HepG2 (cell line): ENCODE measurements at regions not wholly inside any gene's neighbourhood (a gene's known extent, or its start where the extent isn't known, plus 50 kb on each side); places are given as distances from the start of the nearest gene placed in this dataset.

ENCODE experiments used
- ATAC-seq: fragments of 200-7000 bp; cut with Tn5 transposase; 3 replicates; pipeline ENCODE4 v1.9.1; 2020; ENCODE audit warnings: mild to moderate bottlenecking, moderate library complexity
- BruUV-seq: library from RNA; stranded (reverse); fragments of 400-500 nt; replicated peaks from 2 replicates; lab custom pipeline; 2021; lab: Mats Ljungman, UMichigan
- CTCF ChIA-PET: fragments of 300-600 bp; formaldehyde crosslinking; extraction: SDS; loops from one replicate; lab custom pipeline; 2021; ENCODE audit warnings: low total read pairs, inconsistent platforms, low intra/inter-chr PET ratio; lab: Yijun Ruan, JAX
- POLR2A ChIA-PET: fragments of 350-600 bp; sonication (Branson Sonifier 250); formaldehyde crosslinking; loops from one replicate; lab custom pipeline; 2020; ENCODE audit warnings: antibody characterized with exemption, inconsistent platforms; lab: Yijun Ruan, JAX
- DNase-seq: peaks from one replicate; pipeline ENCODE4 v3.0.0-alpha.2; 2015; ENCODE audit warnings: low spot score
- FAIRE-seq: peaks from 3 replicates; lab custom pipeline; 2011; peaks lifted over from hg19 to GRCh38; lab: Jason Lieb, UNC
- H2AFZ ChIP-seq: one replicate; pipeline ENCODE4 v1.6.1; 2011; ENCODE audit warnings: low read length, inconsistent platforms
- H3K27ac ChIP-seq: fragments of 300-600 bp; 3 replicates; pipeline ENCODE4 v1.8.0; 2011; ENCODE audit warnings: mixed run types, mild to moderate bottlenecking, mixed read lengths, low read length, inconsistent platforms; ENCODE audit not compliant: insufficient read depth; ENCODE audit errors: extremely low read length
- H3K27me3 ChIP-seq, 2 experiments: fragments of 200-600 bp in 1 of 2; 2 replicates in 1 of 2; 3 replicates in 1 of 2; pipeline versions ENCODE4 v1.6.0 to v1.8.0; 2011; ENCODE audit warnings: low read length in 2 of 2, mild to moderate bottlenecking in 2 of 2, moderate library complexity in 2 of 2, inconsistent platforms in 1 of 2; ENCODE audit not compliant: insufficient read depth in 2 of 2, control insufficient read depth in 1 of 2
- H3K36me3 ChIP-seq, 2 experiments: fragments of 200-600 bp in 1 of 2; replicated peaks in 1 of 2; 2 replicates in 1 of 2; 3 replicates in 1 of 2; pipeline versions ENCODE4 v1.5.1 to v1.8.0; 2011; ENCODE audit warnings: low read length in 2 of 2, inconsistent platforms in 1 of 2; ENCODE audit not compliant: insufficient read depth in 2 of 2, control insufficient read depth in 1 of 2
- H3K4me1 ChIP-seq: 2 replicates; pipeline ENCODE4 v1.5.1; 2012; ENCODE audit warnings: low read length, inconsistent platforms; ENCODE audit not compliant: insufficient read depth
- H3K4me2 ChIP-seq: 2 replicates; pipeline ENCODE4 v1.6.0; 2011; ENCODE audit warnings: low read depth, low read length, inconsistent platforms
- H3K4me3 ChIP-seq, 3 experiments: fragments of 200-600 bp in 1 of 3; sonication (generic), shearing (Covaris generic) in 1 of 3; replicated peaks in 1 of 3; 2 replicates each; pipeline ENCODE4 v1.5.1; 2011 to 2016; ENCODE audit warnings: low read length in 3 of 3, inconsistent platforms in 2 of 3, low read depth in 2 of 3, mild to moderate bottlenecking in 2 of 3, control low read depth in 1 of 3, mixed read lengths in 1 of 3; ENCODE audit not compliant: insufficient read depth in 1 of 3
- H3K79me2 ChIP-seq: one replicate; pipeline ENCODE4 v1.6.1; 2011; ENCODE audit warnings: low read length, inconsistent platforms; ENCODE audit not compliant: insufficient read depth
- H3K9ac ChIP-seq: 2 replicates; pipeline ENCODE4 v1.6.0; 2011; ENCODE audit warnings: mild to moderate bottlenecking, low read depth, low read length, inconsistent platforms; ENCODE audit not compliant: insufficient read depth
- H3K9me3 ChIP-seq: 2 replicates; pipeline ENCODE4 v1.5.1; 2012; ENCODE audit warnings: mild to moderate bottlenecking, low read length
- H4K20me1 ChIP-seq: 2 replicates; pipeline ENCODE4 v1.6.0; 2011; ENCODE audit warnings: inconsistent platforms, mild to moderate bottlenecking, low read length, moderate library complexity; ENCODE audit not compliant: insufficient read depth
- GTF2F1 ChIP-seq: fragments of 150-350 bp; IDR thresholded peaks from 2 replicates; pipeline ENCODE4 v1.6.1; 2014; ENCODE audit warnings: low read length
- MBNL3 ChIP-seq: fragments of 250-450 bp; sonication (Bioruptor Pico); conservative IDR thresholded peaks from 2 replicates; pipeline ENCODE4 v1.8.0; 2022; ENCODE audit warnings: mild to moderate bottlenecking, inconsistent platforms
- PLRG1 ChIP-seq: fragments of 450-650 bp; conservative IDR thresholded peaks from 2 replicates; pipeline ENCODE4 v1.6.1; 2016
- SALL2 ChIP-seq: sonication (generic); formaldehyde crosslinking; IDR thresholded peaks from 2 replicates; pipeline ENCODE4 v1.8.1; 2023; ENCODE audit warnings: mild to moderate bottlenecking, missing genetic modification reagents, inconsistent platforms
- SMAD1 ChIP-seq: sonication (generic); formaldehyde crosslinking; IDR thresholded peaks from 2 replicates; pipeline ENCODE4 v1.4.0; 2020; ENCODE audit warnings: missing genetic modification reagents, low read depth, mild to moderate bottlenecking, borderline replicate concordance
- SSRP1 ChIP-seq: IDR thresholded peaks from 2 replicates; pipeline ENCODE4 v1.6.1; 2016; ENCODE audit warnings: control low read depth
- ZMYM2 ChIP-seq: sonication (generic); formaldehyde crosslinking; IDR thresholded peaks from 2 replicates; pipeline ENCODE4 v1.8.0; 2022; ENCODE audit warnings: mild to moderate bottlenecking, missing genetic modification reagents
- ZNF30 ChIP-seq: sonication (generic); formaldehyde crosslinking; IDR thresholded peaks from 2 replicates; pipeline ENCODE4 v1.5.0; 2020; ENCODE audit warnings: mild to moderate bottlenecking, missing genetic modification reagents
- ZSCAN25 ChIP-seq: sonication (generic); formaldehyde crosslinking; IDR thresholded peaks from 2 replicates; pipeline ENCODE4 v1.8.0; 2022; ENCODE audit warnings: mild to moderate bottlenecking, missing genetic modification reagents
- WGBS: methylation state at CpG from one replicate; pipeline ENCODE4 v1.1.6; 2017; ENCODE audit warnings: low lambda C conversion rate; 5-methylcytosine and 5-hydroxymethylcytosine counted together
- in situ Hi-C: cut with HindIII; loops from 2 replicates; pipeline ENCODE4 v1.10.0; 2017; ENCODE audit warnings: low pct_unique_long_range_greater_than_20kb; ENCODE audit not compliant: extremely low pct_ligation_motif_present
- intact Hi-C: fragments of 100-400 bp; cut with micrococcal nuclease; formaldehyde crosslinking; loops from one replicate; pipeline ENCODE4 v1.10.0; 2022; ENCODE audit not compliant: unreplicated experiment
- TF ChIP-seq, protein P1 (sequence below): IDR thresholded peaks from 2 replicates; pipeline ENCODE4 v1.6.1; 2016; ENCODE audit warnings: low read depth
- TF ChIP-seq, protein P2 (sequence below): sonication (generic); formaldehyde crosslinking; IDR thresholded peaks from 2 replicates; pipeline ENCODE4 v1.4.0; 2020; ENCODE audit warnings: mild to moderate bottlenecking, missing genetic modification reagents
- TF ChIP-seq, protein P3 (sequence below): sonication (generic); formaldehyde crosslinking; IDR thresholded peaks from 2 replicates; pipeline ENCODE4 v1.5.0; 2020; ENCODE audit warnings: mild to moderate bottlenecking, missing genetic modification reagents
- TF ChIP-seq, protein P4 (sequence below): sonication (generic); formaldehyde crosslinking; conservative IDR thresholded peaks from 2 replicates; pipeline ENCODE4 v1.4.0; 2020; ENCODE audit warnings: missing genetic modification reagents

DNA sequence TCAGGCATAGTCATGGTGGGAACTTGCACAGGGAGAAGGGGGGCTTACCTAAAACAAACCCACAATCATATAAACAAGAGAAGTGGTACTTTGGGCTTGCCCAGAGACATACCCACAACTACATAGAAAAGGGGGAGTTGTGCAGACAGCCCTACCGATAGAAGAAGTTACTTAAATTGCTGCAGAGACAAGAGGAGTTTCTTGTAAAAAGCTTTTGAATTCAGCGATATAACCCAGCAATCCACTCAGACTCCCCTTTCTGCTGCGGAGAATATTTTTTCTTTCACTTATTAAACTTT, 164.0 kb upstream of the ETV3 start:
- BruUV-seq: no TSS peak
- in situ Hi-C loops: no loop called here
- Histone ChIP-seq H3K27ac (no peak overlapping the region), H2AFZ (no peak overlapping the region), H3K36me3 (no peaks in the 10 kb centered on the region)
- TF ChIP-seq, protein P1, sequence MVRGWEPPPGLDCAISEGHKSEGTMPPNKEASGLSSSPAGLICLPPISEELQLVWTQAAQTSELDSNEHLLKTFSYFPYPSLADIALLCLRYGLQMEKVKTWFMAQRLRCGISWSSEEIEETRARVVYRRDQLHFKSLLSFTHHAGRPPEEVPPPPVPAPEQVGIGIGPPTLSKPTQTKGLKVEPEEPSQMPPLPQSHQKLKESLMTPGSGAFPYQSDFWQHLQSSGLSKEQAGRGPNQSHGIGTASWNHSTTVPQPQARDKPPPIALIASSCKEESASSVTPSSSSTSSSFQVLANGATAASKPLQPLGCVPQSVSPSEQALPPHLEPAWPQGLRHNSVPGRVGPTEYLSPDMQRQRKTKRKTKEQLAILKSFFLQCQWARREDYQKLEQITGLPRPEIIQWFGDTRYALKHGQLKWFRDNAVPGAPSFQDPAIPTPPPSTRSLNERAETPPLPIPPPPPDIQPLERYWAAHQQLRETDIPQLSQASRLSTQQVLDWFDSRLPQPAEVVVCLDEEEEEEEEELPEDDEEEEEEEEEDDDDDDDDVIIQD: no peak
- TF ChIP-seq, protein P2, sequence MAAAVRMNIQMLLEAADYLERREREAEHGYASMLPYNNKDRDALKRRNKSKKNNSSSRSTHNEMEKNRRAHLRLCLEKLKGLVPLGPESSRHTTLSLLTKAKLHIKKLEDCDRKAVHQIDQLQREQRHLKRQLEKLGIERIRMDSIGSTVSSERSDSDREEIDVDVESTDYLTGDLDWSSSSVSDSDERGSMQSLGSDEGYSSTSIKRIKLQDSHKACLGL (CRISPR knock-in tag): no peak
- TF ChIP-seq, all 625 proteins: peak for 0
- no peak for FAIRE-seq
- H3K4me2 ChIP-seq: no peak overlapping the region
- H3K9ac ChIP-seq: no peak overlapping the region
- intact Hi-C loops: no loop called here
- H4K20me1 ChIP-seq: no peaks in the 10 kb centered on the region
- no peak for ATAC-seq
- no peaks in the 10 kb centered on the region for H3K79me2 ChIP-seq
- WGBS: 50% methylated on average over 3 of the region's 3 CpGs
- POLR2A ChIA-PET: no interaction called here
- H3K9me3 ChIP-seq: no peaks in the 10 kb centered on the region
- H3K27me3 ChIP-seq: 0 out of 5 replicates have a peak, but pooled peaks cover 0 to 2% of the 10 kb centered on the region in 2 experiments
- H3K4me1 ChIP-seq: peaks cover 16% of the 10 kb centered on the region; the same call in 1 of the 2 replicates
- no peak for DNase-seq
- no peak overlapping the region for H3K4me3 ChIP-seq
- CTCF ChIA-PET: no interaction called here

DNA sequence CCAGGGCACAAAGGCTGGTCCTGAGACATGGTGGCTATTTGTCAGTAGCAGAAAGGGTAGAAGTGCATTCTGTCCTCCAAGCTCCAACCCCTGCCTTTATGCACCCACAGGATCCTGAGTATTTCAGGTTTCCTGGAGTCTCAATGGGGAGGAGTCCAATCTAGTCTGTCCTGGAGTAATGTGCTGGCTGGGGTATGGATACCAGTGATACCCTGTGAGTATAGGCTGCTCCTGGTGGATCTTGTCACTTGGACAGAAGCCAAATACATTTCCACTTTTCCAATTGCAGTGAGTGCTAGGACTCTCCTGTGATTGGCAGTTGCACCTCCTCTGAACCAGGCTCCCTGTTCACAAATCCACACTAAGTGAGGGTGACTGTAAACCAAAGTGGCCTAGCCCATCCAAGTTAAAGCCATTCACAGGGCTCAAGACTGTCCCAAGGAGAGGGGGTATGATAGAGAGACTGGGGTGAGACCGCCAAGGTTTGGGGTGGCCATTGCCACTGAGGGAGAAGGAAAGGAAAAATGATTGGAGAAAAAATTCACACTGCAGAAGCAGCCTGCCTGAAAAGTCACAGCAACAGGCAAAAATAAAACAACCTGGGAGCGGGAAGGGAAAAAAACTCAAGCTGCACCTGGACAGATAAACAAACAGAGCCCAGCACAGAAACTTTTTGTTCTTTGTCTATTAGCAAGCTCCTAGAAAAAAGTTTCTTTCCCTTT, 163.4 kb upstream of the ETV3 start:
- Histone ChIP-seq H3K4me3 (no peak overlapping the region), H3K79me2 (no peaks in the 10 kb centered on the region), H2AFZ (no peak overlapping the region), H3K27me3 (0 out of 5 replicates have a peak, but pooled peaks cover 0 to 2% of the 10 kb centered on the region in 2 experiments), H3K9me3 (no peaks in the 10 kb centered on the region), H3K9ac (no peak overlapping the region), H3K4me1 (peaks cover 16% of the 10 kb centered on the region; the same call in 1 of the 2 replicates), H3K36me3 (no peaks in the 10 kb centered on the region), H3K27ac (no peak overlapping the region), H3K4me2 (no peak overlapping the region; the same call in 1 of the 2 replicates), H4K20me1 (no peaks in the 10 kb centered on the region)
- intact Hi-C loops: no loop called here
- FAIRE-seq: no peak
- 50% methylated on average over 2 of the region's 2 CpGs for WGBS
- no peak for DNase-seq
- no peak for TF ChIP-seq MBNL3 (CRISPR knock-in tag)
- TF ChIP-seq SSRP1 (CRISPR knock-in tag): no peak
- no peak for TF ChIP-seq ZMYM2 (CRISPR knock-in tag)
- TF ChIP-seq SALL2: no peak
- no peak for TF ChIP-seq ZNF30 (CRISPR knock-in tag)
- TF ChIP-seq, protein P3, sequence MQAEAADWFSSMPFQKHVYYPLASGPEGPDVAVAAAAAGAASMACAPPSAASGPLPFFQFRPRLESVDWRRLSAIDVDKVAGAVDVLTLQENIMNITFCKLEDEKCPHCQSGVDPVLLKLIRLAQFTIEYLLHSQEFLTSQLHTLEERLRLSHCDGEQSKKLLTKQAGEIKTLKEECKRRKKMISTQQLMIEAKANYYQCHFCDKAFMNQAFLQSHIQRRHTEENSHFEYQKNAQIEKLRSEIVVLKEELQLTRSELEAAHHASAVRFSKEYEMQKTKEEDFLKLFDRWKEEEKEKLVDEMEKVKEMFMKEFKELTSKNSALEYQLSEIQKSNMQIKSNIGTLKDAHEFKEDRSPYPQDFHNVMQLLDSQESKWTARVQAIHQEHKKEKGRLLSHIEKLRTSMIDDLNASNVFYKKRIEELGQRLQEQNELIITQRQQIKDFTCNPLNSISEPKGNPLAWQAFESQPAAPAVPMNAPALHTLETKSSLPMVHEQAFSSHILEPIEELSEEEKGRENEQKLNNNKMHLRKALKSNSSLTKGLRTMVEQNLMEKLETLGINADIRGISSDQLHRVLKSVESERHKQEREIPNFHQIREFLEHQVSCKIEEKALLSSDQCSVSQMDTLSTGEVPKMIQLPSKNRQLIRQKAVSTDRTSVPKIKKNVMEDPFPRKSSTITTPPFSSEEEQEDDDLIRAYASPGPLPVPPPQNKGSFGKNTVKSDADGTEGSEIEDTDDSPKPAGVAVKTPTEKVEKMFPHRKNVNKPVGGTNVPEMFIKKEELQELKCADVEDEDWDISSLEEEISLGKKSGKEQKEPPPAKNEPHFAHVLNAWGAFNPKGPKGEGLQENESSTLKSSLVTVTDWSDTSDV: no peak
- no peak for TF ChIP-seq GTF2F1
- no peak for TF ChIP-seq SMAD1 (CRISPR knock-in tag)
- TF ChIP-seq PLRG1: no peak
- no peak for TF ChIP-seq ZSCAN25 (CRISPR knock-in tag)
- TF ChIP-seq, protein P4, sequence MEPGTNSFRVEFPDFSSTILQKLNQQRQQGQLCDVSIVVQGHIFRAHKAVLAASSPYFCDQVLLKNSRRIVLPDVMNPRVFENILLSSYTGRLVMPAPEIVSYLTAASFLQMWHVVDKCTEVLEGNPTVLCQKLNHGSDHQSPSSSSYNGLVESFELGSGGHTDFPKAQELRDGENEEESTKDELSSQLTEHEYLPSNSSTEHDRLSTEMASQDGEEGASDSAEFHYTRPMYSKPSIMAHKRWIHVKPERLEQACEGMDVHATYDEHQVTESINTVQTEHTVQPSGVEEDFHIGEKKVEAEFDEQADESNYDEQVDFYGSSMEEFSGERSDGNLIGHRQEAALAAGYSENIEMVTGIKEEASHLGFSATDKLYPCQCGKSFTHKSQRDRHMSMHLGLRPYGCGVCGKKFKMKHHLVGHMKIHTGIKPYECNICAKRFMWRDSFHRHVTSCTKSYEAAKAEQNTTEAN (CRISPR knock-in tag): no peak
- in situ Hi-C loops: no loop called here
- ChIA-PET POLR2A (no interaction called here), CTCF (no interaction called here)
- BruUV-seq: no TSS peak
- ATAC-seq: no peak
